GM18858 (cell line): ENCODE measurements at regions not wholly inside any gene's neighbourhood (a gene's known extent, or its start where the extent isn't known, plus 50 kb on each side); places are given as distances from the start of the nearest gene placed in this dataset.

Experiments
- ATAC-seq: cut with Tn5 transposase; IDR thresholded peaks from one replicate; pipeline ENCODE4 v1.9.1; 2021; ENCODE audit not compliant: unreplicated experiment

- ATAC-seq: no peak
Measured at GRCh38 chr13:33945477-33945876, 127.5 kb downstream of the RFC3 start.

- ATAC-seq: no peak
Measured at GRCh38 chr13:33953203-33953602, 135.3 kb downstream of the RFC3 start.

- ATAC-seq: no peak
Measured at GRCh38 chr13:33953781-33954180, 135.8 kb downstream of the RFC3 start.

- no peak for ATAC-seq
Measured at GRCh38 chr13:33956346-33956745, 138.4 kb downstream of the RFC3 start.

GRCh38 chr13:33957497-33957905 lies 139.6 kb downstream of the RFC3 start:
- ATAC-seq: no peak

GRCh38 chr13:33958964-33959363 lies 141.0 kb downstream of the RFC3 start:
- ATAC-seq: peak; percentile 71

- ATAC-seq: no peak
Measured at GRCh38 chr13:33963134-33963533, 145.2 kb downstream of the RFC3 start.

- no peak for ATAC-seq
Measured at GRCh38 chr13:33963895-33964294, 145.9 kb downstream of the RFC3 start.

GRCh38 chr13:33968520-33969507 lies 150.9 kb downstream of the RFC3 start:
- ATAC-seq: no peak

- no peak for ATAC-seq
Measured at GRCh38 chr13:33970746-33971561, 153.0 kb downstream of the RFC3 start.

- ATAC-seq: no peak
Measured at GRCh38 chr13:33971562-33971819, 153.5 kb downstream of the RFC3 start.

GRCh38 chr13:33973194-33973593 lies 155.2 kb downstream of the RFC3 start:
- no peak for ATAC-seq

- ATAC-seq: no peak
Measured at GRCh38 chr13:33976965-33977364, 159.0 kb downstream of the RFC3 start.

- ATAC-seq: no peak
Measured at GRCh38 chr13:33978653-33979052, 160.7 kb downstream of the RFC3 start.

GRCh38 chr13:33992881-33993336 lies 175.0 kb downstream of the RFC3 start:
- ATAC-seq: no peak

- ATAC-seq: peak; percentile 49
Measured at GRCh38 chr13:33994198-33994597, 176.2 kb downstream of the RFC3 start.

GRCh38 chr13:33994826-33995502 lies 177.0 kb downstream of the RFC3 start:
- no peak for ATAC-seq

- ATAC-seq: no peak
Measured at GRCh38 chr13:33996636-33997035, 178.7 kb downstream of the RFC3 start.

GRCh38 chr13:33997574-33997973 lies 179.6 kb downstream of the RFC3 start:
- no peak for ATAC-seq

- ATAC-seq: no peak
Measured at GRCh38 chr13:33999811-34000605, 182.1 kb downstream of the RFC3 start.

GRCh38 chr13:34000955-34001354 lies 183.0 kb downstream of the RFC3 start:
- no peak for ATAC-seq
